Iris pigment epithelial cell (primary cell): ENCODE measurements at regions not wholly inside any gene's neighbourhood (a gene's known extent, or its start where the extent isn't known, plus 50 kb on each side); places are given as distances from the start of the nearest gene placed in this dataset.
"Not testable (repeated sequence)": the region's sequence is repeated elsewhere in the genome, so short reads cannot be mapped to it uniquely, and the experiment has no call there.

Experiments used
- DNase-seq: peaks from one replicate; pipeline ENCODE4 v3.0.0-alpha.2; 2011; ENCODE audit warnings: low read depth

GRCh38 chr15:26260517-26261133 is 397.5 kb upstream of the ATP10A start:
- DNase-seq = peak; percentile 11

- DNase-seq = no peak
Observed at GRCh38 chr15:26259581-26259980, 396.5 kb upstream of the ATP10A start.

DNA sequence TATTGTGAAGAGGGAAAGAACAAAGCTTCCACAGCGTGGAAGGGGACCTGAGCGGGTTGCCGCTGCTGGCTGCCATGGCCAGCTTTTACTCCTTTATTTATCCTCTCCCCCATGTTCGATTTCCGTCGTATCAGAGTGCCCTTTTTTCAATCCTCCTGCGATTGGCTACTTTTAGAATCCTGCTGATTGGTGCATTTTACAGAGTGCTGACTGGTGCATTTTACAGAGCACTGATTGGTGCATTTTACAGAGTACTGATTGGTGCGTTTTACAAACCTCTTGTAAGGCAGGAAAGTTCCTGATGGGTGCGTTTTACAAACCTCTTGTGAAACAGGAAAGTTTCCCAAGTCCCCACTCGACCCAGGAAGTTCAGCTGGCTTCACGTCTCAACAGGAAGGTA is 381.7 kb upstream of the ATP10A start:
- DNase-seq = not testable (repeated sequence)

DNA sequence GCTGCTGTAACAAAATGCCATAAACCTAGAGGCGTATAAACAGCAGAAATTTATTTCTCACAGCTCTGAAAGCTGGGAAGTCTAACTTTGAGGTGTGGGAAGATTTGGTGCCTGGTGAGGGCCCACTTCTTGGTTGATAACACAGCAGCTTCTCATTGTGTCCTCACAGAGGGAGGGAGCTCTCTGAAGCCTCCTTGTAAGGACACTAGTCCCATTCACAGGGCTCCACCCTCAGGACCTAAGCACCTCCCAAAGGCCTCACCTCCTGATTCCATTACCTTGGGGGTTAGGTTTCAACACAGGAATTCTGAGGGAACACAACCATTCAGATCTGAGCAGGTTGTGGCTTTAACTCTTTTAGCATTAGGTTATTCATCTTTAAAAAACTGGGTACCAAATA is 380.3 kb upstream of the ATP10A start:
- no peak for DNase-seq

GRCh38 chr15:26242565-26243071 is 379.5 kb upstream of the ATP10A start:
- no peak for DNase-seq

DNA sequence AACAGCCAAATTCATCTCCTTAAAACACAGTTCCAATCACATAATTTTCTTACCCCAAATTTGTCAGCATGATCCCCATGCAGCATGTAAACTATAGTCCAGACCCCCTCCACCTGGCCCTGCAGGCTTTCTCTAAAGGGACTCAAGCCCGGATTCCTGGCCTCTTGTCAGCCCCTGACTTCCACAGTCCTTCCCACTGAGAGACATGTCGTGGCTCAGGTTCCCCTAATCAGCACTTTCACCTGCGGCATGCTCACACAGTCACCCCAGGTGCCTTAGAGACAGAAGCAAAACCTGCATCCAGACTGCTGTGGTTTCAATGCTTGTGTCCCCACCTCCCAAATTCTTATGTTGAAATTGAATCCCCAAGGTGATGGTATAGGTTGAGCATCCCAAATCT is 372.7 kb upstream of the ATP10A start:
- DNase-seq = no peak

- no peak for DNase-seq
Observed at GRCh38 chr15:26234976-26235767, 372.0 kb upstream of the ATP10A start.

- no peak for DNase-seq
Observed at GRCh38 chr15:26232691-26233090, 369.6 kb upstream of the ATP10A start.

DNA sequence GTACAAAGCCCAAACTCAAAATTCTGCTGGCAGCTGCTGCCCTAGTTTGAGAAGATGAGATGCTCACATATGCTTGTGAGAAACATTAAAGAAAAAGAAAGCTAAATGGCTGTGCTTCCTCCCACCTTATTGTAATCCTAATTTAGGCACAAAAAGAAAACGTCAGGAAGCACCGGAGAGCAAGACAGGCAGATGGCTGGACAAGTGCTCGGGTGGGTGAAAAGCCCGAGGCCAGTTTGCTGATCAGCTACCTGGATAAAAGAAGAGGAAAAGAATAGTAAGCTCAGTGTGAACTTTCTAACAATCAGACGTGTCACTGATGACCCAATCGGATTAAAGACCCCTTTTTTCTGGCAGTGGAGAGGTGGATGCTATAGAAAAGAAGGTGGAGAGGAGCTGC is 368.0 kb upstream of the ATP10A start:
- no peak for DNase-seq

GRCh38 chr15:26224266-26224665 is 361.1 kb upstream of the ATP10A start:
- DNase-seq = no peak

GRCh38 chr15:26223720-26224119 is 360.6 kb upstream of the ATP10A start:
- DNase-seq = no peak

- DNase-seq = no peak
Observed at GRCh38 chr15:26222781-26223180, 359.7 kb upstream of the ATP10A start.

DNA sequence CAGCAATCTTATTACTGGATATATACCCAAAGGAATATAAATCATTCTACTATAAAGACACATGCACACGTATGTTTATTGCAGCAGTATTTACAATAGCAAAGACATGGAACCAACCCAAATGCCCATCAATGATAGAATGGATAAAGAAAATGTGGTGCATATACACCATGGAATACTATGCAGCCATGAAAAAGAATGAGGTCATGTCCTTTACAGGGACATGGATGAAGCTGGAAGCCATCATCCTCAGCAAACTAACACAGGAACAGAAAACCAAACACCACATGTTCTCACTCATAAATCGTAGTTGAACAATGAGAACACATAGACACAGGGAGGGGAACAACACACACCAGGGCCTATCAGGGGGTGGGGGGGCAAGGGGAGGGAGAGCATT is 353.9 kb upstream of the ATP10A start:
- not testable (repeated sequence) for DNase-seq

DNA sequence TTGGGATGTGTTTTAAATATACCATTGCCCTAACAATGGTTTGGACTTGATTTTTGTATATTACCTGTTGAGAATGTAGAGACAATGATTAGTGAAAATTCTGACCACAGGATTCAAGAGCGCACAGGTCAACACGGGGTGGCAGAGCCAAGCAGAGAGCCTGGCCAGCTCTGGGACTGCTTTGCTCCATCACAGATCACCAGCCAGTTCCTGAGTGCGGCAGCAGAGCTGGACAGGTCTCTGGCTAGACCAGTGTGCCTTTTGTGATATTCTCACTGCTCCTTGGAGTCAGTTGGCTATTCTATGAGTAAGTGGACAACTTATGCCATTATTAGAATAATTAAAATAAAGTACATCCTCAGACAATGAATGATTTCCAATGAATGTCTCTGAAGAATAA is 351.2 kb upstream of the ATP10A start:
- no peak for DNase-seq

DNA sequence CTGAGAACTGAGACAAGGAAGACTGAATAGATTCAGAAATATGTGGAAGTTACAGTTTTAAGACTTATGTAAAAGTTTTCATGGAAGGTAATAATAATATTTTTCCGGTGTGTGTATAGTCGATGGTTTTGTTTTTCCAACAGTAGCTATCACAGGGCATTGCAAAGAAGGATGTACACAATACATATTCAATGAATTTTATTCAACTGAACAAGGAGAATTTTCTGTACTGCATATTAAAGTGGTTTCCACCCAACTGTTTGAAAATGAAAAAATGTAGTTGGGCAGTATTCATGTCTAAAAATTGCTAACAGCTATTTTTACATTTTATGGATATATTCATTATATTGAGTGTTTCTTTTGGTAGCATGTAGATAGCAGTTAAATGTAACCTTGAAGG is 350.3 kb upstream of the ATP10A start:
- DNase-seq = no peak

DNA sequence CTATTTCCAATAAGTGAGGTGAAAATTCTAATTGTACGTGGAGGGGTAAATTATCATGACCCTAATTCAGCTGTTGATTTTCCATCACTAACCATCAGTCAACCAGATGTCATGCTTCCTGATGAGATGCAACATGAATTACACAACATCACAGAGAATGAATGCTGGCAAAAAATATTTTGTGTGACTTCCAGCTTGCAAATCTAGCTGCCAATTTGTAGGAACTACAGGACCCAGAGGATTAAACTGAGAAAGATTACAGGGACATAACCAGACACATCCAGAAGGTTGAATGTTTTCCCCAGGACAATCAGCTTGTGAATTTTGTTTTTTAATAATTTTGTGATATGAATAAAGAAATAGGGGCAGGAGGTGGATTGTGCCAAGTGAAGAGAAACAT is 349.0 kb upstream of the ATP10A start:
- no peak for DNase-seq

DNA sequence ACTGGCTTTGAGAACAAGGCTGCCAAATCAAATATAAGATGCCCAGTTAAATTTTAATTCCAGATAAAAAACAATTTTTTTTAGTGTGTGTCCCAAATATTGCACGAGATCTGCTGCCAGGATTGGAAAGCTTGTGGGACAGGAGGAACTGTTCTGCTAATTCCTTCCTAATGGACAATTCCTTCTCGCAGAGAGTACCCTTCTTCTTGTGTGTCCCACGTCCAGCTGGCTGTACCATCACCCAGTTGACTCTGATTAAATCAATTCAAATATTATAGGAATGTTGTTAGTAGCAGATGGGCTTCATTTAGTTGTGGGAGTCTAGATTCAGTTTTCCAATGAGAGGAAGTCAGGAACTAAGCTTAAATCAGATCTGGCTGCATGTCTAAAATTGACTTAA is 347.9 kb upstream of the ATP10A start:
- DNase-seq = no peak

GRCh38 chr15:26201177-26201858 is 338.2 kb upstream of the ATP10A start:
- DNase-seq = no peak

DNA sequence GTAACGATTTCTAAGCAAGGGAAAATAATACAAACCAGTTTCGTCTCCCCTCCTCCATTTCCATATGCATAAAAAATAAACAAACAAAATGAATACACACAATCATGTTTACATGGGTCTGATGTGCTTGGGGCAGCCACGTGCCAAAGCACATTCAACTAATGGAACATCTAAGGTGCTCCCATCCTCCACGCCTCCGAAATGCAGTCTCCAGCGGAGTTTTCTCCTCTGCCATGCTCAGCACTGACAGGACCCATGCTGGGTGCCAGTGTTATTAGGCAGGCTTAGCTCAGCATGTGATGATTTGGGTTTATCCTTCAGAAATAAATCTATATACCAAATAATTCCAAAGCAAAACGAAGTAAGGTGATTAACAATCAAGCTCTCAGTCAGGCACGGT is 337.3 kb upstream of the ATP10A start:
- no peak for DNase-seq

DNA sequence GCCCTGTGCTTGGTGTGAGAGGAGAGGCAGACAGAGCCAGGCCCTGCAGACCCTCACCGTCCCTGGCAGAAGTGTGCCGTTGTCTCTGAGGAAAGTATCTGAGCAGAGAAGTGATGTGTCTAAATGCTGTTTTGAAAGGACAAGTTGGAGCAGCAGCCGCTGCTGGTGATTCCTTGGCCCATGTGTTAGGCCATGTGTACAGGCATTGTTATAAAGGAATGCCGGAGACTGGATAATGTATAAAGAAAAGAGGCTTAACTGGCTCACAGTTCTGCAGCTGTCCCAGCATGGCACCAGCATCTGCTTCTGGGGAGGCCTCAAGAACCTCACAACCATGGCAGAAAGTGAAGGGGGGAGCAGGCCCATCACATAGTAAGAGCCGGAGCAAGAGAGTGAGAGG is 334.6 kb upstream of the ATP10A start:
- no peak for DNase-seq

GRCh38 chr15:26197060-26197459 is 333.9 kb upstream of the ATP10A start:
- no peak for DNase-seq

GRCh38 chr15:26191193-26191592 is 328.1 kb upstream of the ATP10A start:
- DNase-seq = no peak

DNA sequence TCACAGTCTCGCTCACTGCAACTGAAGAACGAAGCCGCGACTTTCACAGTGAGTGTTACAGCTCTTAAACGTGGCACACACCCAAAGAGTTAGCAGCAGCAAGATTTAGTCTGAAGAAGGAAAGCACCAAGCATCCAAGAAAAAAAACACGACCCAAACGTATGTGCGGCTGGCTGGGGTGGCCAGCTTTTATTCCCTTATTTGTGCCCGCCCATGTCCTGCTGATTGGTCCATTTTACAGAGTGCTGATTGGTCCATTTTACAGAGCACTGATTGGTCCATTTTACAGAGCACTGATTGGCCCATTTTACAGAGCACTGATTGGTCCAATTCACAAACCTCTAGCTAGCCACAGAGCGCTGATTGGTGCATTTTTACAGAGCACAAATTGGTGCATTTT is 323.0 kb upstream of the ATP10A start:
- DNase-seq = not testable (repeated sequence)
